GM12864 (cell line): ENCODE measurements at regions not wholly inside any gene's neighbourhood (a gene's known extent, or its start where the extent isn't known, plus 50 kb on each side); places are given as distances from the start of the nearest gene placed in this dataset.
"Not testable (repeated sequence)": the region's sequence is repeated elsewhere in the genome, so short reads cannot be mapped to it uniquely, and the experiment has no call there.

Experiments
- DNase-seq: peaks from one replicate; pipeline ENCODE4 v3.0.0-alpha.2; 2011; ENCODE audit warnings: low read depth
- H3K4me3 ChIP-seq: 2 replicates; pipeline ENCODE4 v1.5.1; 2011; ENCODE audit warnings: mild to moderate bottlenecking, low read depth, low read length, control low read depth
- TF ChIP-seq, protein P1 (sequence below): IDR thresholded peaks from 2 replicates; pipeline ENCODE4 v1.5.1; 2011; ENCODE audit warnings: low read depth, mild to moderate bottlenecking, moderate library complexity, low read length, control low read depth, inconsistent platforms; ENCODE audit errors: missing control alignments

DNA sequence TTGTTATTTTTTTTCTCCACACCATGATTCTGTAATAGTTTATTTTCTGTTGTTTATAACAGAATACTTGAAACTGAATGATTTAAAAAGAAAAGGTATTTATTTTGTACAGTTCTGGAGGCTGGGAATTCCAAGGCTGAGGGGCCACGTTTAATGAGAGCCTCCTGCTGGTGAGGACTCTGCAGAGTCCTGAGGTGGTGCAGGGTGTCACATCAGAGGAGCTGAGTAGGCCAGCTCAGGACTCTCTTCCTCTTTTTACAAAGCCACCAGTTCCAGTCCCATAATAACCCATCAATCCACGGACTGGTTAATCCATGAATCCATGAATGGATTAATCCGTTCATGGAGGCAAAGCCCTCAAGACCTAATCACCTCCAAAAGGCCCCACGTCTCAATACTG, 71.6 kb downstream of the TFAP2A start:
- no peak for DNase-seq
- TF ChIP-seq, protein P1, sequence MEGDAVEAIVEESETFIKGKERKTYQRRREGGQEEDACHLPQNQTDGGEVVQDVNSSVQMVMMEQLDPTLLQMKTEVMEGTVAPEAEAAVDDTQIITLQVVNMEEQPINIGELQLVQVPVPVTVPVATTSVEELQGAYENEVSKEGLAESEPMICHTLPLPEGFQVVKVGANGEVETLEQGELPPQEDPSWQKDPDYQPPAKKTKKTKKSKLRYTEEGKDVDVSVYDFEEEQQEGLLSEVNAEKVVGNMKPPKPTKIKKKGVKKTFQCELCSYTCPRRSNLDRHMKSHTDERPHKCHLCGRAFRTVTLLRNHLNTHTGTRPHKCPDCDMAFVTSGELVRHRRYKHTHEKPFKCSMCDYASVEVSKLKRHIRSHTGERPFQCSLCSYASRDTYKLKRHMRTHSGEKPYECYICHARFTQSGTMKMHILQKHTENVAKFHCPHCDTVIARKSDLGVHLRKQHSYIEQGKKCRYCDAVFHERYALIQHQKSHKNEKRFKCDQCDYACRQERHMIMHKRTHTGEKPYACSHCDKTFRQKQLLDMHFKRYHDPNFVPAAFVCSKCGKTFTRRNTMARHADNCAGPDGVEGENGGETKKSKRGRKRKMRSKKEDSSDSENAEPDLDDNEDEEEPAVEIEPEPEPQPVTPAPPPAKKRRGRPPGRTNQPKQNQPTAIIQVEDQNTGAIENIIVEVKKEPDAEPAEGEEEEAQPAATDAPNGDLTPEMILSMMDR: no peak
- H3K4me3 ChIP-seq: no peak overlapping the region

DNA sequence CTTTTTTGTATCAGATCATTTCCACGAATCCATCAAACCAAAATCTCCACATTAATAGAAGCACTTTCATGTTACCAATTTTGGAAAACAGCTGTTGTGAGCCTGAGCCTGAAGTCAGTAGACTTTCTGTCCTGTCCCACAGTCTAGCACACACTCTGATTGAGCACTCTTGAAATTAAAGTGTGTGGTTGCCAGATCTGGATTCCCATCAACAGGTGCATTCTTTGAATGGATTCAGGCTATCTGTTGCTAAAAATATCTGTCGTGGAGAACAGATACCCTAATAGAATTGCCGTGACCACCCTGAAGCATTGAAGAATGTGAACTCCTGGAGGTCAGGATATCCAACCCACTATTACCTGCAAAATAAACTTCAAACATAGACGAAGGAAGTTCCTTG, 73.3 kb downstream of the TFAP2A start:
- TF ChIP-seq, protein P1: no peak
- no peak for DNase-seq
- no peak overlapping the region for H3K4me3 ChIP-seq

DNA sequence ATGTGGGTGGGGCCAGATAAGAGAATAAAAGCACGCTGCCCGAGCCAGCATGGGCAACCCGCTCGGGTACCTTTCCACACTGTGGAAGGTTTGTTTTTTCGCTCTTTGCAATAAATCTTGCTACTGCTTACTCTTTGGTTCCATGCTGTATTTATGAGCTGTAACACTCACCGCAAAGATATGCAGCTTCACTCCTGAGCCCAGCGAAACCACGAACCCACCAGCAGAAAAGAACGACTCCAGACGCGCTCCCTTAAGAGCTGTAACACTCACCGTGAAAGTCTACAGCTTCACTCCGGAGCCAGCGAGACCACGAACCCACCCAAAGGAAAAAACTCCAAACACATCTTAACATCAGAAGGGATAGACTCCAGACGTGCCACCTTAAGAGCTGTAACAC, 76.7 kb downstream of the TFAP2A start:
- TF ChIP-seq, protein P1: no peak
- no peak overlapping the region for H3K4me3 ChIP-seq
- no peak for DNase-seq

DNA sequence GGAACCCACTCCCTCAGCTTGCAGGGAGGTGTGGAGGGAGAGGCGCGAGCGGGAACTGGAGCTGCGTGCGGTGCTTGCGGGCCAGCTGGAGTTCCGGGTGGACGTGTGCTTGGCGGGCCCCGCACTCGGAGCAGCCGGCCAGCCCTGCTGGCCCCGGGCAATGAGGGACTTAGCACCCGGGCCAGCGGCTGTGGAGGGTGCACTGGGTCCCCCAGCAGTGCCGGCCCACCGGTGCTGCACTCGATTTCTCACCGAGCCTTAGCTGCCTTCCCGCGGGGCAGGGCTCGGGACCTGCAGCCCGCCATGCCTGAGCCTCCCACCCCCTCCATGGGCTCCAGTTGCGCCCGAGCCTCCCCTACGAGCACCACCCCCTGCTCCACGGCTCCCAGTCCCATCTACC, 77.5 kb downstream of the TFAP2A start:
- not testable (repeated sequence) for H3K4me3 ChIP-seq, DNase-seq

DNA sequence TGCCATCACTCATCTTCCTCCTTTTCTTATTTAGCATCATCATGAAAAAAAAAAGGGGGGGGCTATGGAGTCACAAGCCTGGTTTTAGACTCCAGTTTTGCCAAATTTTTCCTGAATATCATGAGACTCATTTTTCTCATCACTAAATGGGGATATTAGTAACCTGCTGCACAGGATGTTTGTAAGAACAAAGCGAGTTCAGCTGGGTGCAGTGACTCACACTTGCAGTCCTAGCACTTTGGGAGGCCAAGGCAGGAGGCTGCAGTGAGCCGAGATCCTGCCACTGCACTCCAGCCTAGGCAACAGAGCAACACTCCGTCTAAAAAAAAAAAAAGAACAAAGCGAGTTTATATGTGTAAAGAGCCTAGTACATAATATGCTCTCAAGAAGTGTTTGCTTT, 82.8 kb downstream of the TFAP2A start:
- no peak overlapping the region for H3K4me3 ChIP-seq
- DNase-seq: no peak
- TF ChIP-seq, protein P1: no peak

DNA sequence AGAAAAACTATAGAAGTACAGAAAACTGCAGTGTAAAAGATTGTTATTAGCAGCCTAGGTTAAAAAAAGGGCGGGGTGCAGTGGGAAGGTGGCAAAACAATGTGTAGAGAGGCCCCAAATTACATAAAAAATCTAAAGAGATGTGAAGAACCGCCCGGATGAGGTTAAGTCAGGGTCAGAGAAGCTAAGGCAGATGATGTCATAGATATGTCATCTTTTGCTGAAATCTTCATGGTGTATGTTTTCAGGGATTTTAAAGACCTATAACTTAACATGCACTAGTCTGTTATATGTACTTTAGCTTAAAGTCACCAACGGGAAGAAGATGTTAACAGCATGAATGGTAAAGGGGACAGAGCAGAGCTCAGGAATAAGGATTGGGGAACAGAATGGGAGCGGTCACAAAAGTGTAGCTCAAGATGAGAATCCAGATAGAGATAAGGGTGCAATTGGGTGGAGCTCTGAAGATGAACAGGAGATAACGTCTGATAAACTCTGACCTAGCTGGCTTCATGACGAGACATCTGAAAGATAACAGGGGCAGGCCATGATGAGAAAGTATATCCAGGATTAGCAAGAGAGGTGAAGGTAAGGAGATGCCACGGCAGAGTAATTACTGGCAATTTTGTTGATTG, 83.4 kb downstream of the TFAP2A start:
- H3K4me3 ChIP-seq: no peak overlapping the region
- TF ChIP-seq, protein P1: no peak
- no peak for DNase-seq

DNA sequence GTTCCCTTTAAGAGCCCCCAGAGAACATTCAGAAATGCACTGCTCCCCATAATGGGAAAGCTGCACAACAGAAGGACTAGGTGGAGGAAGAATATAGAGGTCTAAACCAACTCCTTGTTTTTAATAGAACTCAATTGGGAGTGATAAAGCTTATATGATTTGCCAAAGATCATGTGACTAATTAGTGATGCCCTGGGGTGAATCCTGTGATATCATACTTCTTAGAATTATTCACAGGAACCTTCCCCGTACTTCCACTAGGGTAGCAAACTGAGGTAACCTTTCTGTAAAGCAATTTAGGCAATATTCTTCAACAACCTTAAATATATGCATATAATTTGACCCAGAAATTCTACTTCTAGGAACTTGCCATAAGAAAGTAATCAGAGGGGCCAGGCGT, 84.4 kb downstream of the TFAP2A start:
- no peak overlapping the region for H3K4me3 ChIP-seq
- no peak for DNase-seq
- TF ChIP-seq, protein P1: no peak
